ENCODE measurements at regions not wholly inside any gene's neighbourhood (a gene's known extent, or its start where the extent isn't known, plus 50 kb on each side); places are given as distances from the start of the nearest gene placed in this dataset.
"Not testable (repeated sequence)": the region's sequence is repeated elsewhere in the genome, so short reads cannot be mapped to it uniquely, and the experiment has no call there.

GRCh38 chr3:107470496-107470895, 52.3 kb upstream of the BBX start:
- DNase-seq: not testable (repeated sequence)
